ENCODE measurements at regions not wholly inside any gene's neighbourhood (a gene's known extent, or its start where the extent isn't known, plus 50 kb on each side); places are given as distances from the start of the nearest gene placed in this dataset.

- no peak overlapping the region for H3K4me3 ChIP-seq (ENCODE audit: low read length in 3 of 3)
- intact Hi-C loops (cut with DNase I): no loop called here
- H3K9ac ChIP-seq (ENCODE audit: low read length in 3 of 3): no peak overlapping the region
- H3K36me3 ChIP-seq (ENCODE audit: control insufficient read depth in 2 of 3, insufficient read depth in 3 of 3, low read length in 3 of 3): no peaks in the 10 kb centered on the region
- no peak for TF ChIP-seq CTCF (IDR thresholded peaks at IDR 0.05; ENCODE audit: borderline replicate concordance, extremely low read depth, insufficient read depth)
- FAIRE-seq (no peak), DNase-seq (no peak)
- no peaks in the 10 kb centered on the region for H3K27me3 ChIP-seq (ENCODE audit: control insufficient read depth, insufficient read depth, low read length)
- H3K4me1 ChIP-seq (ENCODE audit: control insufficient read depth in 2 of 3, insufficient read depth in 2 of 3, low read depth in 1 of 3, low read length in 3 of 3): no peaks in the 10 kb centered on the region
- no peak overlapping the region for H3K27ac ChIP-seq (ENCODE audit: low read depth in 2 of 2, low read length in 2 of 2)
- H3K9me3 ChIP-seq (ENCODE audit: control insufficient read depth in 2 of 3, insufficient read depth in 1 of 3, low read length in 3 of 3): no peaks in the 10 kb centered on the region
Observed at GRCh38 chr13:29654384-29654783, 58.9 kb upstream of the SLC7A1 start.

GRCh38 chr13:29648760-29649159, 53.3 kb upstream of the SLC7A1 start:
- FAIRE-seq: no peak
- peaks cover 0 to 5% (median 0%) of the 10 kb centered on the region in 3 donors for H3K9me3 ChIP-seq (ENCODE audit: control insufficient read depth in 2 of 3, insufficient read depth in 1 of 3, low read length in 3 of 3)
- H3K36me3 ChIP-seq (ENCODE audit: control insufficient read depth in 2 of 3, insufficient read depth in 3 of 3, low read length in 3 of 3): no peaks in the 10 kb centered on the region
- H3K4me3 ChIP-seq (ENCODE audit: low read length in 3 of 3): no peak overlapping the region
- no peaks in the 10 kb centered on the region for H3K4me1 ChIP-seq (ENCODE audit: control insufficient read depth in 2 of 3, insufficient read depth in 2 of 3, low read depth in 1 of 3, low read length in 3 of 3)
- no peaks in the 10 kb centered on the region for H3K27me3 ChIP-seq (ENCODE audit: control insufficient read depth, insufficient read depth, low read length)
- DNase-seq: no peak
- no peak overlapping the region for H3K9ac ChIP-seq (ENCODE audit: low read length in 3 of 3)
- no peak overlapping the region for H3K27ac ChIP-seq (ENCODE audit: low read depth in 2 of 2, low read length in 2 of 2)
- no peak for TF ChIP-seq CTCF (IDR thresholded peaks at IDR 0.05; ENCODE audit: borderline replicate concordance, extremely low read depth, insufficient read depth)
- intact Hi-C loops (cut with DNase I): no loop called here

Measured in kidney (tissue), 13 donors.